GM23248 (cell line): ENCODE measurements at regions not wholly inside any gene's neighbourhood (a gene's known extent, or its start where the extent isn't known, plus 50 kb on each side); places are given as distances from the start of the nearest gene placed in this dataset.

ENCODE experiments used
- EZH2 ChIP-seq: fragments of 200-600 bp; sonication (generic); IDR thresholded peaks from 2 replicates; pipeline ENCODE4 v1.6.1; 2018; ENCODE audit warnings: antibody characterized with exemption, mild to moderate bottlenecking; ENCODE audit not compliant: insufficient read depth, poor library complexity, severe bottlenecking
- EZH2phosphoT487 ChIP-seq: fragments of 200-600 bp; sonication (generic); IDR thresholded peaks from 2 replicates; pipeline ENCODE4 v1.6.1; 2018; ENCODE audit warnings: antibody characterized with exemption, moderate library complexity, mild to moderate bottlenecking, low read depth; ENCODE audit not compliant: insufficient read depth

GRCh38 chr4:135732448-135732847 is 1530.9 kb upstream of the PABPC4L start:
- no peak for TF ChIP-seq EZH2
- TF ChIP-seq EZH2phosphoT487 = no peak
